LNCAP (cell line): ENCODE measurements at regions not wholly inside any gene's neighbourhood (a gene's known extent, or its start where the extent isn't known, plus 50 kb on each side); places are given as distances from the start of the nearest gene placed in this dataset.

Source experiments
- TF ChIP-seq, protein P1 (sequence below): fragments of 450-650 bp; IDR thresholded peaks from 2 replicates; pipeline ENCODE4 v1.5.1; 2017; ENCODE audit warnings: mild to moderate bottlenecking

DNA sequence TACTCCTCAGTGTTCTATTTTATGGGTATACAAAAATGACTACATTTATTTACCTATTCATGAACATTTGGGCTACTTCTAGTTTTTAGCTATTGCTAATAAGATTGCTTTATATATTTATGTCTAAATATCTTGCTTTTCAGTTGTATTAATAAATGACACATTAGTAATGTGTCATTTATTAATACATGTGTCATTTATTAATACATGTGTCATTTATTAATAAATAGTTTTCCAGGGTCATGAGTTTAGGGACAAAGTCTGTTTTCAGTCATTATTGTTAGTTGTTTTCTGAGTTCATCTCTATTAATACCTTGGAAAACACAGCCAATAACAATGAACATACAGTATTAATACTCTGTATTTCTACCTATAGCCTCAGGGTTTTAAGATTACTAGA is 1630.7 kb upstream of the IGFBP7 start:
- TF ChIP-seq, protein P1, sequence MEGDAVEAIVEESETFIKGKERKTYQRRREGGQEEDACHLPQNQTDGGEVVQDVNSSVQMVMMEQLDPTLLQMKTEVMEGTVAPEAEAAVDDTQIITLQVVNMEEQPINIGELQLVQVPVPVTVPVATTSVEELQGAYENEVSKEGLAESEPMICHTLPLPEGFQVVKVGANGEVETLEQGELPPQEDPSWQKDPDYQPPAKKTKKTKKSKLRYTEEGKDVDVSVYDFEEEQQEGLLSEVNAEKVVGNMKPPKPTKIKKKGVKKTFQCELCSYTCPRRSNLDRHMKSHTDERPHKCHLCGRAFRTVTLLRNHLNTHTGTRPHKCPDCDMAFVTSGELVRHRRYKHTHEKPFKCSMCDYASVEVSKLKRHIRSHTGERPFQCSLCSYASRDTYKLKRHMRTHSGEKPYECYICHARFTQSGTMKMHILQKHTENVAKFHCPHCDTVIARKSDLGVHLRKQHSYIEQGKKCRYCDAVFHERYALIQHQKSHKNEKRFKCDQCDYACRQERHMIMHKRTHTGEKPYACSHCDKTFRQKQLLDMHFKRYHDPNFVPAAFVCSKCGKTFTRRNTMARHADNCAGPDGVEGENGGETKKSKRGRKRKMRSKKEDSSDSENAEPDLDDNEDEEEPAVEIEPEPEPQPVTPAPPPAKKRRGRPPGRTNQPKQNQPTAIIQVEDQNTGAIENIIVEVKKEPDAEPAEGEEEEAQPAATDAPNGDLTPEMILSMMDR = no peak

DNA sequence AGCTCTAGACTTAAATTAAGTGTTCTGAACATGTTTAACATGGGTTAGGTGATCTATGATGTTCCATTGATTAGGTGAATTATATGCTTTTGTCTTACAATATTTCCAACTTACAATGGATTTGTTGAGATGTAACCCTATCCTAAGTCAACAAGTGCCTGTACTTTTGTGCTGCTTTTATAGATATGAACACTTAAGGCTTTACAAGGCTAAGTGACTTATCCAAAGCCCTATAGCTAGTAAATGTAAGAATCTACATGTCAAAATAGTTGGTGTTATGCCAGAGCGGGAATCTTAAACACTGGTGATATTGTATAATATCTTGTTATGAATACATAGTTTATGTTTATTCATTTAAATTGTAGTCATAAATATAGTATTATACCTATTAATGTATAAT is 1629.1 kb upstream of the IGFBP7 start:
- TF ChIP-seq, protein P1 = no peak

DNA sequence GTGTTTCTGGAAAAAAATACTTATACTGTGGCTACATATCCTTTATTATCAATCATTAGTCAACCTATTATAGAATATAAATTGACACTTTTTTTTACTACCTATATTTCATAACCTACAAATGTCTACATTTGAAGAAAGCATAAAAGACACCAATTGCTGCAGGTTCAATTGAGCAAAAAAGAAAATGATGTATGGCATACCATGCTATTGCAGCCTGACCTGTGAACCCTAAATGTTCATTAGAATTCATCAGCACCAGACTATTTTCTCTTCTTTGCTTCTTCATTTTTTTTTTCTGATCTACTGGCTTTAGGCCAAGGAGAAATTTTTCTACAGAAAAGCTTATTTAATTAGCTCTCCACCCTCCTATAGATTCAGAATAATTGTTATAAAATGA is 1628.2 kb upstream of the IGFBP7 start:
- TF ChIP-seq, protein P1 = no peak

DNA sequence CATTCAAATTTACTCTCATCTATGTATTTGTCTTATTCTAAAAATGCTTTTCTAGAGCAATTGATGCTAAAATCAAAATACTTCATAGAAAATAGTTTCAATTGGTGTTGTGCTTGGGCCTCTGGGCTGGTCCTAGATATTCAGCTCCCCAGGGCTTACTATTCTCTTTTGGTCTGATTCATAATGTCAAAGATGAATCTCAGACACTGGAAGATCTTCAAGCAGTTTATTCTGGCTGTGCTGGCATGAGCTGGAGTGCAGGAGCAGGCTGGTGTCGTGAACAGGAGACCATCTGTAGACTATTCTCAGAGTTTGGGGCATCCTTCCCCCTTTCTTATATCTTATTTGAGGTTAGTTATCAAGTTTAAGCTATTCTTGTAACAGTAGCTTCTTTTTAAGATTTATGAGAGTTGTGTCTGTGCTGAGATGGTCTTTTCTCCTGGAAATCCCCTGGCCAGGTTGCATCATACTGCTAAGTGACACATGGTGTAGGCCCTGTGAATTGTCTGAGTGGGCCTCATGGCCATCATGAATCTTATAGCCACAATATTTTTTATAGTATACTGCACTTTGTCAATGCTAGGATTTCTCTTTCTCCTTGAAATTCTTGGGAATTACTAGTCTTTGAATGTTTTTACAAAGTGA is 1624.0 kb upstream of the IGFBP7 start:
- TF ChIP-seq, protein P1 = no peak

DNA sequence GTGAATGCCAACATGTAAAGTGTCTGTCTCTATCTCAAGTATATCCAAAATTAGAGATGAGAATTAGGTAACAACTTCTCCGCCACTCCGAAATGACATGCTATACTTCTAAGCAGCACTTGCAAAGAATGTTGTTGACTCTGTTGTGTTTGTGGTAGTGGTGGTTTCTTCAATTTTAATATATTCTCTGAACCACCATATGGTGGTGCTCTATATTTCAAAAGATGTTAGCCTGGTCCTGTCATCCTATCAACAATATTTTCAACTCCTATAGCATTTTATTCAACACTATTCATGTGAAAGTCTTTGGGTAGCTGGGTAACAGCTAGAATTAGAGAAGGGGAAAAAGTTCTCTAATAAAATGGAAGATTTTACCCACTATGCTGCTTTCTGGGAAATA is 1622.8 kb upstream of the IGFBP7 start:
- TF ChIP-seq, protein P1 = peak; percentile 31; the same call in 1 of the 2 replicates

DNA sequence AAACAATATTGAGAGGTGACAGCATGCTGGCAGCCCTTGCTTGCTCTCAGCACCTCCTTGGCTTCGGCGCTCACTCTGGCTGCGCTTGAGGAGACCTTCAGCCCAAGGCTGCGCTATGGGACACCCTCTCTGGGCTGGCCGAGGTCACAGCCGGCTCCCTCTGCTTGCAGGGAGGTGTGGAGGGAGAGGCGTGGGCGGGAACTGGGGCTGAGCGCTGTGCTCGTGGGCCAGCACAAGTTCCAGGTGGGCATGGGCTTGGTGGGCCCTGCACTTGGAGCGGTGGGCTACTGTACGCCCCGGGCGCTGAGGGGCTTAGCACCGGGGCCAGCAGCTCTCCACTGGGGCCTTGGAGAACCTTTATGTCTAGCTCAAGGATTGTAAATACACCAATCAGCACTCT is 1613.8 kb upstream of the IGFBP7 start:
- TF ChIP-seq, protein P1 = no peak

DNA sequence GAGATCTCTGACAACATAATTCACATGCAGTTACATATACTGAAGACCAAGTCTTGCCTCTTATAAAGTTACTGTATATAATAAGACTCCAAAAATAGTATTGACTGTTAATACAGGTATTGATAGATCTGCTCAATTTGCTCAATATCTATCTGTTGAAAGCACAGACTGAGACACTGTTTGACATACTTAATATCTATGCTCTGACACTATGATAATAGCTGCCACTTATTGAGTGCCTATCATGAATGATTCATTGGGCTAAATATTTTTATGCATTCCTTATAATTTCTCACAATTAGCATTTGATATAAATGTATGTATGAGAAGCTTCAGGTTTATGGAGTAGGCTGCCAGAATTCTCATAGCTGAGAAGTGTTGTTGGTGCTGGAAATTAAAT is 1600.9 kb upstream of the IGFBP7 start:
- TF ChIP-seq, protein P1 = no peak

DNA sequence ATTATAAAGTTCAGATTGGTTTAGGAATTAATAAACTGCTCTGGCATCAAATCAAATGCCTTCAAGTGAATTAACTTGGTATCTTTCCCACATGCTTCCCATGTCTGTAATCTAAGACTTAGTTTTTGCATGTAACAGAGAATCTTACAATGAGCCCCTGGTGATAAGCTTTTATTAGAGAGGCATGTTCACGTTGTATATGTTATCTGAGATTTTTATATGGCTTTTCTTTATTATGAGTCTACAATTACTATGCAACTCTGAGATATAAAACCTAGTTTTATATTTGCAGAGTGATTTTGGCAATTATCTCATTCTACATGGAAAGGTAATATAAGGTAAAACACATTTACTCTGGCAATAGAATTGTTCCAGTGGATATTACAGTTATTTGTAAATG is 1578.4 kb upstream of the IGFBP7 start:
- TF ChIP-seq, protein P1 = no peak
